Ecto neural progenitor cell (in vitro differentiated cells): ENCODE measurements at regions not wholly inside any gene's neighbourhood (a gene's known extent, or its start where the extent isn't known, plus 50 kb on each side); places are given as distances from the start of the nearest gene placed in this dataset.
"Not testable (repeated sequence)": the region's sequence is repeated elsewhere in the genome, so short reads cannot be mapped to it uniquely, and the experiment has no call there.

Source experiments
- DNase-seq: peaks from one replicate; pipeline ENCODE4 v3.0.0-alpha.2; 2018; ENCODE audit warnings: low spot score

DNA sequence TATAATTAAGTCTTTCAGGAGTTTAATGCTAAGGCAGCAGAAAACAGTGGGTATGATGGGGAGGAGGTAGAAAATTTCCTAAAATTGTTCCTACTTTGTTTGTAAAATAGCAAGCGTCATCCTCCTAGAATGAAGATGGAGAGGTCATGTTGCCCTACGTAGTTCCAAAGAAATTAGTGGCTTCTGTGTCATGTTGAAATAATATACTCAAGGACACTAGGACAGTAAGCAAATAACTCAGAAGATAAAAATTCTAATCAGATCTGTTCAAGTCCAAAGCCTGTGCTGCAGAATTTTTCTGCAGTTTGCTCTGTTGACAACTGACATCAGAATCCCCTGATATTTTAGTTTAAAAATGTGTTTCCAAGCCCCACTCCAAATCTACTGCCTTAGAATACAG lies 486.3 kb downstream of the DIRAS2 start:
- DNase-seq, result no peak

DNA sequence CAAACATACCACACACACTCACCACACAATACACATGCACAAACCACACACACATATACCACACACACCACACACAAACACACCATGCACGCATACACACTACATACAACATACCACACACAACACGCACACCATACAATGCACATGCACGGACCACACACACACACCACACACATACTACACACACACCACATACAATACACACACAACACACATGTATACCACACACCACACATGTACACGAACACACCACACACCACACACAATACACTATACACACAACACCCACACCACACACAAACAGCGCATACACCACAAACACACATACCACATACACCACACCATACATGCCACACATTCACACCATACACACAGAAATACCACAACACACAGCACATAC lies 480.3 kb downstream of the DIRAS2 start:
- DNase-seq, result no peak

DNA sequence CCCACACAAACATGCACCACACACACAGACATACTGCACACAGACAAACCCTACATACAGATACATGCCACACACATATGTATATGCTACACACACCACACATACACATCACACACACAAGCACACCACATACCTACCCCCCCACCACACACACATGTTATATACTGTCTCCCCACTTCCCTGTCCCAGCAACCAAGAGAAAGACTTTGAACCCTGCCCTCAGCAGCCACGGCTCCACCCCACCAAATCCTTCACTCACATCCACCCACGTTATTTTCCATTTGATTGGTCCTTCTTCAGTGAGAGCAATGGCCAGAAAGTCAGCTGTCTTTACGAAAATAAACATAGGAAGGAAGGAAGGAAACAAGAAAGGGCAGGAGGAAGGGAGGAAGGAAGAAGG lies 479.8 kb downstream of the DIRAS2 start:
- DNase-seq, result no peak

DNA sequence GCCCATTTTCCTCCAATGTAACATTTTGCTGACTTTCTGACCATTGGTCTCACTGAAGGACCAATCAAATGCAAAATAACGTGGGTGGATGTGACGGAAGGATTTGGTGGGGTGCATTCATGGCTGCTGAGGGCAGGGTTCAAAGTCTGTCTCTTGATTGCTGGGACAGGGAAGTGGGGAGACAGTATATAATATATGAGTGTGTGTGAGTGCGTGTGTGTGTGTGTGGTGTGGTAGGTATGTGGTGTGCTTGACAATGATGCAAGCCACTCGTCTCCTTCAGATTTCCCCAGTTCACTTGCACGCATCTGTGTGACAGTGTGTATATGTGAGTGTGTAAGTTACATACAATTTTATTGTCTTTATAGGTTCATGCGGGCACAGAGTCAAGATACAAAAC lies 477.3 kb downstream of the DIRAS2 start:
- DNase-seq, result no peak

DNA sequence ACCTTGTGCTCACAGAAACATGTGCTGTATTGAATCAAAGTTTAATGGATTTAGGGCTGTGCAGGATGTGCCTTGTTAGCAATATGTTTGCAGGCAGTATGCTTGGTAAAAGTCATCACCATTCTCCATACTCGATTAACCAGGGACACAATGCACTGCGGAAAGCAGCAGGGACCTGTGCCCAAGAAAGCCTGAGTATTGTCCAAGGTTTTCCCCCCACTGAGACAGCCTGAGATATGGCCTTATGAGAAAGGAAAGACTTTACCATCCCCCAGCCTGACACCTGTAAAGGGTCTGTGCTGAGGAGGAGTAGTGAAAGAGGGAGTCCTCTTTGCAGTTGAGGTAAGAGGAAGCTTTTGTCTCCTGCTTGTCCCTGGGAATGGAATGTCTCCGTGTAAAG lies 476.2 kb downstream of the DIRAS2 start:
- DNase-seq, result not testable (repeated sequence)

DNA sequence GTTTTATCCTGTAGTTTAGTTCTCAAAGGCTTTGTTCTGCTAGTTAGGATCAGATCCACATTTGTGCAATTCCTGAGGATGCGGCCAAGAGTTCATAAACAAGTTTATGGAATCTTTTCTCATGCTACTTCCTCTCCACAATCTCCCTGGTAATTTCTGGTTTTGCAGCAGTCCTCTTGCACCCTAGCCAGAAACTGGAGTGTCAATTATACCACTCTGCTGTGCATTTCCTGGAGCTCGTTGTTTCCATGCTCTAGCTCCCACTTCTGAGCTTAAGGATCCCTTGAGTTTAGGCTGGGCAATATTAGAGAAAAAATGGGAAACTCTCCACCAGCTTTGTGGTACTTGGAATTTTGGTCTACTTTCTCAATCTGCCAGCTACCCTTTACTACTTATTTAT lies 474.7 kb downstream of the DIRAS2 start:
- no peak for DNase-seq

DNA sequence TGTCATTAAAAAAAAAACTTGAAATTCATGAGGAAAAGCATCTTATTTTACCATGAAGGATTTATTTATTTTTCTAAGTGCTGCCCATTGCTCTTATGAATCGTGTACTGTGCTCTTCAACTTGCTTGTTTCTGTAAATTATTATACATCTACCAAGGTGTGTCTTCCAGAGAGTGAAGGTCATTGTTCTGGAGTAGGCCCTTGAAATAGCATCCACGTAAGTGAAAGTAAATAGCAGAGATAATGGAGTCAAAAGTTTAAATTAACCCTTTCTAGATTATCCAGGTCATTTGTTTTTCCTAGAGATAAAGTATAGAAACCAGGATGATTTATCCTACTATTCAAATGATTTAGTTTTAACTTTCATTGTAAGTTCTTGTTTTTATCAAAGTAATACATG lies 473.1 kb downstream of the DIRAS2 start:
- DNase-seq, result no peak

DNA sequence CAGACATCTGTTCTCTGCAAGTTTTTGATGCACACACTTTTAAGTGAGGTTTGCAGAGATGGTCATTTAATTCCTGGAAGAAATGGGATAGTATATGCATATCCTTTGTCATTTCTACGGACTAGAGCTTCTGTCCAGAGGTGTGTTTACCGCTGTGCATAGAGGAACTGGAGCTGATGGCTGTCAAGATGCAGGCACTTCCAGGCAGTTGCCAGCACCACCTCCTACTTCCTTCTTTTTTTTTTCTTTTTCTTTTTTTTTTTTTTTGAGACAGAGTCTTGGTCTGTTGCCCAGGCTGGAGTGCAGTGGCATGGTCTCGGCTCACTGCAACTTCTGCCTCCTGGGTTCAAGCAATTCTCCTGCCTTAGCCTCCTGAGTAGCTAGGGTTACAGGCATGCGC lies 468.7 kb downstream of the DIRAS2 start:
- not testable (repeated sequence) for DNase-seq

DNA sequence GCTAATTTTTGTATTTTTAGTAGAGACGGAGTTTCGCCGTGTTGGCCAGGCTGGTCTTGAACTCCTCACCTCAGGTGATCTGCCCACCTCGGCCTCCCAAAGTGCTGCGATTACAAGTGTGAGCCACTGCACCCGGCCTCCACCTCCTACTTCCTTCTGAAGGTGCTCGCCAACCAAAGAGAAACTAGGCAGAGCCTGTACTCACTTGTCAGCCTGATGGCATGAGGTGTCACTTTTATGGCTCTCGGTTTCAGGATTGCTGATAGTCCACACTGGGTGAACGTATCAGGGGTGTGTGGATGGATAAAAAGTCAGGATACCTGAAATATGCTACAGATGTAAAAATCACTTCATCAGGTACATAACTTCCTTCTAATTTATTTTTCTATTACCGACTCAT lies 468.3 kb downstream of the DIRAS2 start:
- not testable (repeated sequence) for DNase-seq

DNA sequence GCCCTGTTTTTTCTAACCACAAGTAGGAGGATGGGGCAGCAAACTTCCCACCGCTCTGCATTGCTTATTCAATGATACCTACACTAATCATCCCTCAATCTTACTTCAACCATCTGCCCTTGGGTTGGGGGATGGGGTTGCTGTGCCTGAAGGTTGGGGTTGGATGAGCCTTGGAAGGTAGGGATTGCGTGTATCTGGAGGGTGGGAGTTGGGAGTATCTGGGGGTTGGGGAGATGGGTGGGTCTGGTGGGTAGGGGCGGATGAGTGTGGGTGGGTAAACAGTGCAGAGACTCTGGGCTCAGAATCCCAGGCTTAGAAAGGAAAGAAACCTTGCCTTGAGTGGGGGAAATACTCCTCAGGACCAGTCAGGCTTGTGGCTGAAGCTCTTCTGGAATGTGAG lies 467.4 kb downstream of the DIRAS2 start:
- no peak for DNase-seq

DNA sequence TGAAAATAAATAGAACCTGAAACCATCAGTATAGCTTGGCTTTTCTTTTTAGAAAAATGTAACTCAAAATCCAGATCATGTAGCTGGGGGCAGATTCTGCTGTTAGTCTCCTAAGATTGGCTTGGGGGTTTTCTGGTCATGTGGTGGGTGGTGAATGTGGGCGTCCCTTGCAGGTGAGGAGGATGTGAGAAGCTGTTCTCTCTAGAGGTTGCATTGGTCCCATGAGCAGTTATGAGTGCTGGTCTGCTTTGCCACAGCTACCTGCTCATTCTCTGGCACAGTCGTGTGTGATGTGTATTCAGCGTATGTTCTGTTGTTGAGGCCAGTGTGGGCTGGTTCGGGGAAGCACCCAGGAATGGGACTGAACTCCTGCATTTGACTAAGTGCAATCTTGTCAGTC lies 466.8 kb downstream of the DIRAS2 start:
- no peak for DNase-seq

DNA sequence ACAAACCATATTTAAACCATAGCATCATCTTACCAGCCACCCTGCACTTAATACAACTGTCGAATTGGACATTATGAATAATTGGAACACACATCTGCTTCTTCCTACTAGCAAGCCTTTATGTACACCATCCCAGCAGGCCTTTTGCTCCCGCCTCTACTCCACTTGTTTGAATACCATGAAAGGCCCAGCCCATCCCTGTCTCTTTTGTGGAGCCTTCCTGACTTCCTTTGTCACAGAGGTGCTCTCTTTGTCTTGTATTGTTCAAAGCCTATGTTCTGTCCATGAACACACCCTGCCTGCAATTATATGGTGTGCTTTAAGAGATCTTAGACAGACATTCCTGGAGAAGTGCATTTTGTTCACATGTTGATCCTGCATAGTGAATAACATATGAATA lies 465.7 kb downstream of the DIRAS2 start:
- no peak for DNase-seq

DNA sequence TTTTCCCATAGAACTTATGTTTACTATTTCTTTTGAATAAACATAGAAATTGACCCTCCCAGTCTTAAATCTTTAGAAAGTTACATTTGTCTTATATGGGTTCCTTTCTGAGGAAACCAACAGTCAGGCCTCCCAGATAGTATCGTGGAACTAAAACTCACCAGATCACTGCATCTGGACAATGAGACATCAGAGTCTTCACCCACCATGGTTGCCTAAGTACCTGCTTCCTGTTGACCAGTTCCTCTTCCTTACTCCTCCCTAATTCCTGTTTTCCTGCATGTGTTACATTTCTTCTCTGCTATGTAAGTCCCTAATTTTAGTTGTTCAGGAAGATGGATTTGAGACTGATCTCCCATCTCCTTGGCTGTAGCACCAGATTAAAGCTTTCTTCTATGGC lies 462.2 kb downstream of the DIRAS2 start:
- DNase-seq, result no peak

DNA sequence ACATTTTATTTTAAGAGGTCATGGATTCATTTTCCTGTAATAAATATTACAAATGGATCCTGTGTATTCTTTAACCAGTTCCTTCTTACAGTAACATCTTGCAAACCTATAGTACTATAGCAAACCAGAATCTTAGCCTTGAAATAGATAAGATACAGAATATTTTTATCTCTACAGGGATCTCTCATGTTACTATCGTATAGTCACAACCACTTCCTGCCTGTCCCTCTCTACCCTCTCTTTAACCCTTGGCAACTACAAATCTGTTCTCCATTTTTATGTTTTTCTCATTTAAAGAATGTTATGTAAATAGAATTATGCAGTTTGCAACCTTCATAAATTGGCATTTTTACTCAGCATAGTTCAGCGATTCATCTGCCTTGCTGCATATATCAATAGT lies 454.0 kb downstream of the DIRAS2 start:
- DNase-seq, result no peak

DNA sequence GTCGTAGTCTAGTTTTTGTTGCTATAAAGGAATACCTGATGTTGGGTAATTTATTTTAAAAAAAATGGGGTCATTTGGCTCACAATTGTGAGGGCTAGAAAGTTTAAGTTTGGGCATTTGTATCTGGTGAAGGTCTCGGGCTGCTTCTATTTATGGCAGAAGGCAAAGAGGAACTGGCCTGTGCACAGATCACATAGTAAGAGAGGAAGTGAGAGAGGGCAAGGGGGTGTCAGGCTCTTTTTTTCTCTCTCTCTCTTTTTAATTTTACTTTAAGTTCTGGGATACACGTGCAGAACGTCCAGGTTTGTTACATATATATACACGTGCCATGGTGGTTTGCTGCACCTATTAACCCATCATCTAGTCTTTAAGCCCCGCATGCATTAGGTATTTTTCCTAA lies 453.3 kb downstream of the DIRAS2 start:
- no peak for DNase-seq

DNA sequence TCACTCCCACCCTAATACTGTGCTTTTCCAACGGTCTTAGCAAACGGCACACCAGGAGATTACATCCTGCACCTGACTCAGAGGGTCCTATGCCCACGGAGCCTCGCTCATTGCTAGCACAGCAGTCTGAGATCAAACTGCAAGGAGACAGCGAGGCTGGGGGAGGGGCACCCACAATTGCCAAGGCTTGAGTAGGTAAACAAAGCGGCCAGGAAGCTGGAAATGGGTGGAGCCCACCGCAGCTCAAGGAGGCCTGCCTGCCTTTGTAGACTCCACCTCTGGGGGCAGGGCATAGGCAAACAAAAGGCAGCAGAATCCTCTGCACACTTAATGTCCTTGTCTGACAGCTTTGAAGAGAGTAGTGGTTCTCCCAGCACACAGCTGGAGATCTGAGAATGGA lies 450.2 kb downstream of the DIRAS2 start:
- not testable (repeated sequence) for DNase-seq

DNA sequence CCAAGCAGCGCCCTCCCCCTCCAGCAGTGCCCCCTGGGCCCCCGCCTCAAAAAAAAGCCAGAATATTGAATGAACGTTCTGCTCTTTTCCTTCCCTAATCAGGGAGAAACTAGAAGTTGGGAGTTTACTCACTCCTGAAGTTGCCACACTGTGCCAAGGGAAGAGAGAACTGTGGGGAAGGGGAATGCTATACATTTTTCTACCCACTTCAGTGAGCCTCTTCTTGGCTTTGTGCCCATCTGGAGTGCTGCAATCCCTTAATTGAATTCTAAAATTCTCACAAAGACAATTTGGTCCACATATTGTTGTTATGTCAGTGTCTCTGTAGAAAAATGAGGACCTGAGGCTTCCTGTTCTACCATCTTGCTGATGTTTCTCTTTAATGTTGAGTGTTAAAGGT lies 443.7 kb downstream of the DIRAS2 start:
- DNase-seq, result no peak

DNA sequence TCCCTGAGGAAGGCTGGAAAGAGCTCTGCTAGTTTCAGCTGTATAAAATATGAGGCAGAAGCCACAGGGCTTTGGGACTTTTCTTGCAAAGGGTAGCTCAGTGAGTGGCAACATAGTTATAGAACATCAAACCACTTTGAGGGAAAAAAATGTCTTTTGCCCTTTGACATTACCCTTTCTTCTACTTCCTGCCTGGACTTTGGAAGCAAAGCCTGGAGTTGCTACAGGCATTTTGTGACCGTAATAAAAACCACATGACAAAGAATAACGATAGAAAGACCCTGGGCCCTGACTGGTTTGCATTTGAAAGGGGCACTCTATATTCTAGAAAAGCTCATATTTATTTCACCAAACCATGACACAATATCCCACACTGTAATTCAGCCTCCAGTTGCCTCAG lies 440.9 kb downstream of the DIRAS2 start:
- DNase-seq, result no peak

DNA sequence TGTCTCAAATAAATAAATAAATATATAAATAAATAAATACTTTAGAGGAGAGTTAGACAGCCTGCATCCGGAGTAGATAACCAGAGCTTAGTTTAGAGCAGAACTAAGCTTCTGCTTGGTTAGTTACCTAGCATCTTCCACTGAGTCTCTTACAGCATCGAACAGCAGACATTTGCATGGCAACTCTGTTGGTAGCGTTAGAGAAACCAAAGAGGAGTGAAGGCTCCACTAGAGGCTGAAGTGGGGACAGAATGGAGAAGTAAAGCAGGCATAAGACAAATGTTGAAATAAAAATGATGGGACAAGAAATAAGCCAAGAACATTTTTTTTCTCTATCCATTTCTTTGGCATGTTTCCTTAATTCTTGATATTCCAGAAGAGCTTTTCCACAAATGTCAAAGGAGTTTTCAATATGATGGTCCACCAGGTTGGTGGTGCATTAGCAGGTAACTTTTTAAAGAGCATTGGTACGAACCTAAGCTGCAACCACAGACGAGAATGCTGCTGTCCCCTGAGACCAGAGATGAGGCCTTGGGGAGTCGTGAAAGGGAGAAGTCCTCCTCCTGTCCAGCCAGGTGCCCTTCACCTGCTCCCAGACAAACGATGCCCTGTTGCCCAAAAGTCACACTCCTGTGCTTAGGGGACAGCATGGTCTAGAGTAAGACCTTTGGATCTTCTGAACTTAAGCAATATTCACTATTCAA lies 438.3 kb downstream of the DIRAS2 start:
- DNase-seq, result no peak

DNA sequence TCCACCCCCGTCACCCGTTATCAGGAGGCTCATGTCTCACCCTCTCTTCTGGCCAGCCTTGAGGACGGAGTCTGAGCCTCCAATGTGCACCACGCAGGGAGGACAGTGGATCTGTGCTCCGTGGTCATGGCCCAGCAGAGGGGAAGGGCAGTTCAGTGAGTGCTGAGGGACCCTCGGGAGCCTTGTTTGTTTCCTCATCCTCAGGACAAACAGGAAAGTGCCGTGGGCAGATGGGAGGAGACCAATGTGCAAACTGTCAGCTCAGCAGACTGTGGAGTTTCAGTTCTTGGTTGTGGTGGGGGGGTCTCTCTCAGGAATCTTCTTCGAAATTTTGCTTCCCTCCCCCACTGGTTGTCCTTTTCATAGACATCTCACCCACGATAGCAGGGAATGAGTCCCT lies 429.6 kb downstream of the DIRAS2 start:
- DNase-seq, result not testable (repeated sequence)

DNA sequence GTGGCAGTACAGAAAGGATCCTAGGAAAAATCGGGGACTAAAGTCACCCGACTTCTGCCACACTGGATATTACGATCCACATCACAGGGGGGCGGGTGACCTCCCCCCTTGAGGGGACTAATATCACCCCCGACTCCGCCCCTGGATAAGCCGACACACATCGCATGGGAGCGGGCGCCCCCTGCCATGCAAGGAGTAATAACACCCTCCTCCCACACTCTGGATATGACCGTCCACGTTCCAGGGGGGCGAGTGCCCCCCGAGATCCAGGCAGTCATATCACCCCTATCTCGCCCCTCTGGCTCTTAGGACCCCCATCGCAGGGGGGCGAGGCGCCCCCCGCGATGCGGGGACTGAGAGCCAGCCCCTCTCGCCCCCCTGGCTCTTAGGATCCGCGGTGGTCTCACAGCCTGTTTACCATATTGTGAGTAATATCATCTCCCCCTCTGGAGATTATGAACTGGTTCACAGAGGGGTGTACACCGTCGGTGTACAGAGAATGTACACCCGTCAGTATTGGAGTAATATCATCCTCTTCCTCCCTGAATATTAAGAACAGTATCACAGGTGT lies 423.0 kb downstream of the DIRAS2 start:
- peak; percentile 57 for DNase-seq

DNA sequence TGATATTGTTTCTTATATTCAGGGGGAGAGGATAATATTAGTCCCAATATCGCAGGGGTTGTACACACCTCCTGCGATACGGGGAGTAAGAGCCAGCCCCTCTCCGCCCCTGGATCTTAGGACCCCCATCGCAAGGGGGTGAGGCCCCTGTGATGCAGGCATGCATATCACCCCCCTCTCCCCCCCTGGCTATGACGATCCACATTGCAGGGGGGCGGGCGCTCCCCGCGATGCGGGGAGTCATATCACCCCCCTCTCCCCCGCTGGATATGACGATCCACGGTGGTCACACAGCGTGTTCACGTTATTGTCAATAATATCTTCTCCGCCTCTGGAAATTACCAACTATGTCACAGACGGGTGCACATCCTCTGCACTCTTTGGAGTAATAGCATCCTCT lies 420.7 kb downstream of the DIRAS2 start:
- not testable (repeated sequence) for DNase-seq

DNA sequence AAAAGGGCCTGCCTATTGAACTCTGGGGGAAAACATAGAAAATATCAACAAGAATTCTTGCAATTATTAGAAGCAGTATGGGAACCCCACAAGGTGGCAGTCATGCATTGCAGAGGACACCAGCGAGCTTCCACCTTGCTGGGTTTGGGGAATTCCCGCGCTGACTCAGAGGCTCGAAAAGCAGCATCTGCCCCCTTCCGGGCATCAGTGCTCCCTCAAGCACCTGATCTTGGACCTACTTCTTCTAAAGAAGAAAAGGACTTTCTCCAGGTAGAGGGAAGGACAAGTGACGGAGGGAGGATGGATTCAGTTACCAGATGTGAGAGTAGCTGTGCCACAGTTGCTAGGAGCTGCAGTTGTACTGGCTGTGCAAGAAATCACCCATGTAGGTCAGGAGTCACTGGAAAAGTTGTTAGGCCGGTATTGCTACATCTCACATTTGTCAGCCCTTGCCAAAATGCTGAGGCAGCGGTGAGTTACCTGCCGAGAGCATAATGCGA lies 415.7 kb downstream of the DIRAS2 start:
- not testable (repeated sequence) for DNase-seq

DNA sequence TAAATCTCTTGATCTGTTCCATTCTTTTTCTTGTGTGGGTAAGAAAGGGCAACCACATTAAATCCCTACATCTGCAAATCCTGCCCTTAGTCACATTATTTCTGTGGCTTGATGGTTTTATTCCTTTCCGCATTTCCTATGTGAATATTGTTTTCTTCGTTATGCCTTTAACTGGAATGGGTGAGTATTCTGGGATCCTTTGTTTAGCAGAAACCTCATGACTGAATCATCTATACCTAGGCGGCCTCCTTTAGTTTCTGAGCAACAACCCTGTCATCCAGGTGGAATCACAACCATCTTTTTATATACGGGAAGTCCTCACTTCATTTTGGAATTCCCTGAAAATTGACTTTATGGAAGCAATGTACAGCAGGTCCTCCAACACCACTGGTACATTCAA lies 409.5 kb downstream of the DIRAS2 start:
- not testable (repeated sequence) for DNase-seq
